ENCODE measurements at regions not wholly inside any gene's neighbourhood (a gene's known extent, or its start where the extent isn't known, plus 50 kb on each side); places are given as distances from the start of the nearest gene placed in this dataset.

GRCh38 chr2:185433824-185434223 is 304.8 kb upstream of the FSIP2 start:
- TF ChIP-seq, protein P1, sequence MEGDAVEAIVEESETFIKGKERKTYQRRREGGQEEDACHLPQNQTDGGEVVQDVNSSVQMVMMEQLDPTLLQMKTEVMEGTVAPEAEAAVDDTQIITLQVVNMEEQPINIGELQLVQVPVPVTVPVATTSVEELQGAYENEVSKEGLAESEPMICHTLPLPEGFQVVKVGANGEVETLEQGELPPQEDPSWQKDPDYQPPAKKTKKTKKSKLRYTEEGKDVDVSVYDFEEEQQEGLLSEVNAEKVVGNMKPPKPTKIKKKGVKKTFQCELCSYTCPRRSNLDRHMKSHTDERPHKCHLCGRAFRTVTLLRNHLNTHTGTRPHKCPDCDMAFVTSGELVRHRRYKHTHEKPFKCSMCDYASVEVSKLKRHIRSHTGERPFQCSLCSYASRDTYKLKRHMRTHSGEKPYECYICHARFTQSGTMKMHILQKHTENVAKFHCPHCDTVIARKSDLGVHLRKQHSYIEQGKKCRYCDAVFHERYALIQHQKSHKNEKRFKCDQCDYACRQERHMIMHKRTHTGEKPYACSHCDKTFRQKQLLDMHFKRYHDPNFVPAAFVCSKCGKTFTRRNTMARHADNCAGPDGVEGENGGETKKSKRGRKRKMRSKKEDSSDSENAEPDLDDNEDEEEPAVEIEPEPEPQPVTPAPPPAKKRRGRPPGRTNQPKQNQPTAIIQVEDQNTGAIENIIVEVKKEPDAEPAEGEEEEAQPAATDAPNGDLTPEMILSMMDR (conservative IDR thresholded peaks at IDR 0.05 in 1 of 2, IDR thresholded peaks at IDR 0.05 in 1 of 2; ENCODE audit: low read depth in 1 of 2, low read length in 2 of 2) = no peak
- TF ChIP-seq EZH2 (IDR thresholded peaks at IDR 0.05; ENCODE audit: low read length, missing control alignments) = no peak
